Astrocyte (in vitro differentiated cells and primary cell): ENCODE measurements at regions not wholly inside any gene's neighbourhood (a gene's known extent, or its start where the extent isn't known, plus 50 kb on each side); places are given as distances from the start of the nearest gene placed in this dataset.

Source experiments
- DNase-seq: peaks from one replicate; pipeline ENCODE4 v3.0.0-alpha.2; 2010; ENCODE audit warnings: low read depth
- FAIRE-seq: peaks from 2 replicates; lab custom pipeline; 2011; peaks lifted over from hg19 to GRCh38; lab: Jason Lieb, UNC
- H2AFZ ChIP-seq: 2 replicates; pipeline ENCODE4 v1.6.0; 2012; ENCODE audit warnings: low read depth, low read length, inconsistent platforms
- H3K27ac ChIP-seq: 2 replicates; pipeline ENCODE4 v1.5.1; 2011; ENCODE audit warnings: low read depth, low read length, inconsistent platforms
- H3K27me3 ChIP-seq: 2 replicates; pipeline ENCODE4 v1.6.0; 2011; ENCODE audit warnings: low read length, inconsistent platforms; ENCODE audit not compliant: insufficient read depth
- H3K36me3 ChIP-seq: 2 replicates; pipeline ENCODE4 v1.5.1; 2011; ENCODE audit warnings: low read length, inconsistent platforms; ENCODE audit not compliant: insufficient read depth
- H3K4me1 ChIP-seq: 2 replicates; pipeline ENCODE4 v1.5.1; 2011; ENCODE audit warnings: low read length, inconsistent platforms; ENCODE audit not compliant: insufficient read depth
- H3K4me2 ChIP-seq: 2 replicates; pipeline ENCODE4 v1.6.0; 2012; ENCODE audit warnings: low read length, inconsistent platforms
- H3K4me3 ChIP-seq: 2 replicates; pipeline ENCODE4 v1.5.1; 2011; ENCODE audit warnings: low read depth, mild to moderate bottlenecking, low read length, inconsistent platforms; ENCODE audit not compliant: insufficient read depth
- H3K79me2 ChIP-seq: 2 replicates; pipeline ENCODE4 v1.6.0; 2012; ENCODE audit warnings: mild to moderate bottlenecking, low read length, inconsistent platforms; ENCODE audit not compliant: insufficient read depth
- H3K9ac ChIP-seq: 2 replicates; pipeline ENCODE4 v1.6.0; 2012; ENCODE audit warnings: mild to moderate bottlenecking, low read length, inconsistent platforms
- H3K9me3 ChIP-seq: 2 replicates; pipeline ENCODE4 v1.5.1; 2012; ENCODE audit warnings: low read depth, mild to moderate bottlenecking, low read length, inconsistent platforms; ENCODE audit not compliant: insufficient read depth
- H4K20me1 ChIP-seq: 2 replicates; pipeline ENCODE4 v1.6.0; 2012; ENCODE audit warnings: low read length, inconsistent platforms; ENCODE audit not compliant: insufficient read depth
- H3K27ac Mint-ChIP-seq: one replicate; pipeline ENCODE4 v1.8.0; 2021; ENCODE audit warnings: mild to moderate bottlenecking, mixed read lengths; ENCODE audit not compliant: unreplicated experiment
- H3K27me3 Mint-ChIP-seq: one replicate; pipeline ENCODE4 v1.8.0; 2021; ENCODE audit warnings: low read depth, mixed read lengths; ENCODE audit not compliant: unreplicated experiment
- H3K36me3 Mint-ChIP-seq: one replicate; pipeline ENCODE4 v1.8.0; 2021; ENCODE audit warnings: low read depth, mixed read lengths; ENCODE audit not compliant: unreplicated experiment
- H3K4me1 Mint-ChIP-seq: one replicate; pipeline ENCODE4 v1.8.0; 2021; ENCODE audit warnings: low read depth, mixed read lengths; ENCODE audit not compliant: unreplicated experiment
- H3K4me3 Mint-ChIP-seq: one replicate; pipeline ENCODE4 v1.8.0; 2021; ENCODE audit warnings: mild to moderate bottlenecking, moderate library complexity, mixed read lengths; ENCODE audit not compliant: unreplicated experiment
- H3K9me3 Mint-ChIP-seq: one replicate; pipeline ENCODE4 v1.8.0; 2021; ENCODE audit warnings: mild to moderate bottlenecking, mixed read lengths; ENCODE audit not compliant: unreplicated experiment
- CTCF ChIP-seq: IDR thresholded peaks from 2 replicates; pipeline ENCODE4 v1.5.1; 2011; ENCODE audit warnings: low read depth, mild to moderate bottlenecking, inconsistent platforms, low read length, moderate library complexity; ENCODE audit not compliant: insufficient read depth
- EZH2 ChIP-seq: IDR thresholded peaks from 2 replicates; pipeline ENCODE4 v1.6.1; 2012; ENCODE audit warnings: mild to moderate bottlenecking, low read length, inconsistent platforms; ENCODE audit not compliant: insufficient read depth

- no peaks in the 10 kb centered on the region for H4K20me1 ChIP-seq
- no peaks in the 10 kb centered on the region for H3K79me2 ChIP-seq
- Mint-ChIP-seq H3K4me1 (peaks cover 11% of the 10 kb centered on the region), H3K27ac (no peak overlapping the region), H3K9me3 (peaks cover 2% of the 10 kb centered on the region), H3K4me3 (no peak overlapping the region), H3K27me3 (no peaks in the 10 kb centered on the region), H3K36me3 (no peaks in the 10 kb centered on the region)
- H3K27me3 ChIP-seq = no peaks in the 10 kb centered on the region
- no peak for FAIRE-seq
- TF ChIP-seq CTCF (no peak), EZH2 (no peak)
- no peak overlapping the region for H3K4me3 ChIP-seq
- H2AFZ ChIP-seq = no peak overlapping the region
- peak; percentile 91 for DNase-seq
- peaks cover 40% of the 10 kb centered on the region for H3K4me1 ChIP-seq
- H3K9me3 ChIP-seq = no peaks in the 10 kb centered on the region
- H3K27ac ChIP-seq = peak overlapping the region; percentile 94
- H3K4me2 ChIP-seq = no peak overlapping the region
- no peaks in the 10 kb centered on the region for H3K36me3 ChIP-seq
- no peak overlapping the region for H3K9ac ChIP-seq
These were observed 276.0 kb downstream of the FBXW7 start for GRCh38 chr4:152259866-152260265.

GRCh38 chr4:152258804-152259708 lies 276.8 kb downstream of the FBXW7 start:
- TF ChIP-seq CTCF (no peak), EZH2 (no peak)
- H3K4me3 ChIP-seq = no peak overlapping the region
- H3K4me1 ChIP-seq = peaks cover 33% of the 10 kb centered on the region
- FAIRE-seq (peak; percentile 72), DNase-seq (peak; percentile 90)
- H3K36me3 ChIP-seq = no peaks in the 10 kb centered on the region
- no peaks in the 10 kb centered on the region for H3K36me3 Mint-ChIP-seq
- no peaks in the 10 kb centered on the region for H4K20me1 ChIP-seq
- peak overlapping the region; percentile 99 for H3K27ac Mint-ChIP-seq
- no peaks in the 10 kb centered on the region for H3K9me3 ChIP-seq
- H3K4me2 ChIP-seq = peak overlapping the region; percentile 46
- peaks cover 2% of the 10 kb centered on the region for H3K9me3 Mint-ChIP-seq
- no peaks in the 10 kb centered on the region for H3K79me2 ChIP-seq
- H2AFZ ChIP-seq = peak overlapping the region; percentile 59
- H3K27me3 ChIP-seq = no peaks in the 10 kb centered on the region
- H3K27ac ChIP-seq = peak overlapping the region; percentile 94
- H3K9ac ChIP-seq = peak overlapping the region; percentile 56
- peaks cover 11% of the 10 kb centered on the region for H3K4me1 Mint-ChIP-seq
- no peaks in the 10 kb centered on the region for H3K27me3 Mint-ChIP-seq
- no peak overlapping the region for H3K4me3 Mint-ChIP-seq

- Histone ChIP-seq H3K27me3 (no peaks in the 10 kb centered on the region), H3K4me1 (peaks cover 33% of the 10 kb centered on the region), H2AFZ (no peak overlapping the region), H3K79me2 (no peaks in the 10 kb centered on the region), H3K4me2 (no peak overlapping the region), H3K4me3 (no peak overlapping the region), H4K20me1 (no peaks in the 10 kb centered on the region), H3K9me3 (no peaks in the 10 kb centered on the region), H3K27ac (peak overlapping the region; percentile 94), H3K36me3 (no peaks in the 10 kb centered on the region), H3K9ac (peak overlapping the region; percentile 56)
- TF ChIP-seq CTCF = no peak
- TF ChIP-seq EZH2 = no peak
- Mint-ChIP-seq H3K27ac (peak overlapping the region; percentile 99), H3K9me3 (peaks cover 2% of the 10 kb centered on the region), H3K4me3 (no peak overlapping the region), H3K27me3 (no peaks in the 10 kb centered on the region), H3K36me3 (no peaks in the 10 kb centered on the region), H3K4me1 (peaks cover 11% of the 10 kb centered on the region)
- FAIRE-seq (no peak), DNase-seq (no peak)
These were observed 277.5 kb downstream of the FBXW7 start for GRCh38 chr4:152258391-152258790.
